IPS-15b (cell line): ENCODE measurements at regions not wholly inside any gene's neighbourhood (a gene's known extent, or its start where the extent isn't known, plus 50 kb on each side); places are given as distances from the start of the nearest gene placed in this dataset.

Experiments used
- H3K27me3 ChIP-seq: one replicate; pipeline ENCODE4 v1.6.1; 2013; ENCODE audit warnings: low read length; ENCODE audit not compliant: control insufficient read depth, insufficient read depth
- H3K36me3 ChIP-seq: one replicate; pipeline ENCODE4 v1.6.1; 2013; ENCODE audit warnings: low read length; ENCODE audit not compliant: control insufficient read depth, insufficient read depth
- H3K4me1 ChIP-seq: one replicate; pipeline ENCODE4 v1.6.1; 2013; ENCODE audit warnings: mild to moderate bottlenecking, low read length; ENCODE audit not compliant: control insufficient read depth, insufficient read depth
- H3K4me3 ChIP-seq: one replicate; pipeline ENCODE4 v1.5.1; 2013; ENCODE audit warnings: low read depth, low read length
- H3K9ac ChIP-seq: one replicate; pipeline ENCODE4 v1.6.1; 2013; ENCODE audit warnings: low read depth, mild to moderate bottlenecking, low read length
- H3K9me3 ChIP-seq: one replicate; pipeline ENCODE4 v1.6.1; 2013; ENCODE audit warnings: mild to moderate bottlenecking, low read length; ENCODE audit not compliant: control insufficient read depth, insufficient read depth

DNA sequence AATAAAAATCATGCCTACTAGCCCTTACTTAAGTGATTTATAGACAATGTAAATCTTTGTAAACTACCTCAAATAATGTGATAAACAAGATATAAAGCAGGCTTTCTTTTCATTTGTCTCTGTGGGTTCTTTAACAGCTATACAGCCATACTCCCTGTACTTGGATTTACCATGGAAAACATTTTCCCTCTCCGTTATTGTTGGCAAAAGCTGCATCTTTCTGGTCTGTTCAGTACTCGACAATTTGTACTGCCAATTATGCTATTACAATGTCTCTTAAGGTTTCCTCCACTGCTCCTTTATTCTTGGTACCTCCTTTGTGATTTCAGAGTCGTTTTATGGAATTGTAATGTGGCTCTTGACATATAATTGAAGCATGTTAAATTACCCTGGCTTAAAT lies 426.3 kb upstream of the PKDCC start:
- no peaks in the 10 kb centered on the region for H3K36me3 ChIP-seq
- no peaks in the 10 kb centered on the region for H3K27me3 ChIP-seq
- H3K4me1 ChIP-seq = no peaks in the 10 kb centered on the region

DNA sequence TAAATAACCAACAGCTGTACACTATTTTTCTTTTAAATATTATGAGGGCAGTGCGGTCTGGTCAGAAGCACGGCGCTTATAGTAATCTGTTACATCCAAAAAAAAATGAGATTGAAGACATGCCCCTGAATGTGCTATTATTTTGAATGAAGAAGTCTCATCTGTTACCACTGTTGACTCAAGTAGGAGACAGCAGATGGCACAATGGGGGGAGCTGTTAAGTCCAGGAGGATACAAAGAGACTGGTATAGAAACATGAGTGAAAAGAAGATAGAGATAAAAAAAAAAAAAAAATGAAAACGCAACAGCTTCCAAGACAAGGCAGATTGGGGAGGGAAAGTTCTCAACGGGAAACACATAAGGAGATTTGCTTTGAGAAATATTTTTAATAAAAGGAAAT lies 425.5 kb upstream of the PKDCC start:
- no peak overlapping the region for H3K4me3 ChIP-seq
- no peaks in the 10 kb centered on the region for H3K4me1 ChIP-seq
- no peaks in the 10 kb centered on the region for H3K27me3 ChIP-seq
- no peak overlapping the region for H3K9ac ChIP-seq
- H3K36me3 ChIP-seq = no peaks in the 10 kb centered on the region
- H3K9me3 ChIP-seq = no peaks in the 10 kb centered on the region

More for the DNA sequence above, 426.3 kb upstream of the PKDCC start:
- H3K4me3 ChIP-seq = no peak overlapping the region
- no peak overlapping the region for H3K9ac ChIP-seq
- H3K9me3 ChIP-seq = no peaks in the 10 kb centered on the region

DNA sequence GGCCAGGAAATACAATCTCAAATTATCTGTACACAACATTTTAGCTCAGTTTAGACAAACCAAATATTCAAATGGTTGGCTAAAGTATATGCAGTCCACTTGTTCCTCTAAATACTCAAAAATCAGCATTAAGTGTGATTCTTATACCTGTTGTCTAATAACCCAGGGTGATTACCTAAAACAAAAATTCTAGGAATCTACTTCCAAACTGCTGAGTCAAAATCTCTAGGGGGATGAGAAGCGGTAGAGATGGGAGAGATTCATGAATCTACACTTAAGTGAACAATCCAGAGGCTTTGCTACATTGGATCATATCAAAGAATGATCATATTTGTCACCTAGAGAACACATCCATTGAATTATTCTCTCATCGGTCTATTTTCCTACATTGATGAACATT lies 420.9 kb upstream of the PKDCC start:
- no peaks in the 10 kb centered on the region for H3K4me1 ChIP-seq
- no peaks in the 10 kb centered on the region for H3K9me3 ChIP-seq
- no peaks in the 10 kb centered on the region for H3K36me3 ChIP-seq
- H3K27me3 ChIP-seq = no peaks in the 10 kb centered on the region
- H3K9ac ChIP-seq = no peak overlapping the region
- no peak overlapping the region for H3K4me3 ChIP-seq

DNA sequence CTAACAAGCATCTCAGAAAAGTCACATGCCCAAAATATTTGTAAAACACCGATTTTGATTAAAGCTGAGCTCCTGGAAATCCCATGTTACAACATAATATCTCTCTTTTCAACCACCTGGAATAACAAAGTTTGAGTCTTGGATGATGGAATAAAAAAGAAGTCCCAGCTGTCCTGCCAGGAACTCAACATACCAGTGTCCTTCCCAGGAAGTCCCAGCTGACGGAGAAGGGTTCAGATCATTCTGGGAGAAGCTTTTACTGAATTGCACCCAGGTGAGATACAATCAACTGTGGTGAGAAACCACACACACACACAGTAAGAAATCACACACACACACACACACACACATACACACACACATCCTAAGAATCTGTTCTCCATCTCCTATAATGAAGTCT lies 413.1 kb upstream of the PKDCC start:
- no peaks in the 10 kb centered on the region for H3K36me3 ChIP-seq
- no peaks in the 10 kb centered on the region for H3K27me3 ChIP-seq

DNA sequence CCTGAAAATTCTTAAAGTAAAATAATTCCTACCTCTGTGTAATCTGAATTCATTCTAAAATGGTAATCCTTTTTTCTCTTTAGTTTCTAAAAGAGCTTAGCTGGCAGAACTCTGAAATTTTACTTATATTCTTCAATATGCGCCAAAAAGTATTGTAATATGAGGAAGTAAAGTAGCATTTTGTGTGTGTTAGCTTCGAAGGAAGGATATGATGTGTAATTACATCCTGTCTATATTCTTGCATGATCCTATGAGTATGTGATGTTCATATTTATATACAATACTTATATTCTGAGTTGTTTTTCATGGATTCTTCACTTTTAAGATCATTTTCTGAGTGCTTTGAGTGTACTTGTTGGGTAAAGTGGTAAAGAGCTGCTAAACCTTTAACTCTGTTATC lies 402.9 kb upstream of the PKDCC start:
- H3K9me3 ChIP-seq = no peaks in the 10 kb centered on the region
- H3K4me1 ChIP-seq = no peaks in the 10 kb centered on the region
- H3K27me3 ChIP-seq = no peaks in the 10 kb centered on the region
- H3K36me3 ChIP-seq = no peaks in the 10 kb centered on the region
- H3K9ac ChIP-seq = no peak overlapping the region
- no peak overlapping the region for H3K4me3 ChIP-seq

More for the DNA sequence above, 413.1 kb upstream of the PKDCC start:
- Histone ChIP-seq H3K9me3 (no peaks in the 10 kb centered on the region), H3K4me1 (no peaks in the 10 kb centered on the region), H3K9ac (no peak overlapping the region), H3K4me3 (no peak overlapping the region)

DNA sequence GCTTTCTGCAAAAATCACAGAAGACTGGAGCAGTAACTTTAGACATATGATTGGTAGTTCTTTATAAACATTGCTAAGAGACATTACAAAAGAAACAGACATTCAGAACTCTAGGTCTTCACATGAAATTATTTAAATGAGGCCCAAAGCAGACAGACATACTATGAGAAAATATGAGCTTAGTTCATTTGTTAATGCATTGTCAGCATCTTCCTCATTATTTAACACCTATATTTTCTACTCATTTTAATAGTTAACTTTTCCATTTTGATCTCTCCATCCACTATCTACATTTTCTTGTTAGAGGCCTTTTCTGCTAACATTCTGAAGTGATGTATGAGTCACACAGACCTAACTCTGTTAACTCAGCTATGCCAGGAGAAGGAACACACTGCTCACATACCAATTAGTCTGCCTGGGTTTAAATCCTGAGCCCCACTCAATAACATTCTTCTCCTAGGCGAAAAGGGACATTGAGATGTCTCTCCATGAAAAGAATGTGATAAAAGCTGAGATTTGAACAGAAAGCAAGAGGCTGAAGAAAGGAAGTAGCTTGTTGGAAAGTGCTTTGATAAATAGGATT lies 400.3 kb upstream of the PKDCC start:
- H3K36me3 ChIP-seq = no peaks in the 10 kb centered on the region
- H3K9me3 ChIP-seq = no peaks in the 10 kb centered on the region
- H3K9ac ChIP-seq = no peak overlapping the region
- no peaks in the 10 kb centered on the region for H3K4me1 ChIP-seq
- H3K4me3 ChIP-seq = no peak overlapping the region
- H3K27me3 ChIP-seq = no peaks in the 10 kb centered on the region

DNA sequence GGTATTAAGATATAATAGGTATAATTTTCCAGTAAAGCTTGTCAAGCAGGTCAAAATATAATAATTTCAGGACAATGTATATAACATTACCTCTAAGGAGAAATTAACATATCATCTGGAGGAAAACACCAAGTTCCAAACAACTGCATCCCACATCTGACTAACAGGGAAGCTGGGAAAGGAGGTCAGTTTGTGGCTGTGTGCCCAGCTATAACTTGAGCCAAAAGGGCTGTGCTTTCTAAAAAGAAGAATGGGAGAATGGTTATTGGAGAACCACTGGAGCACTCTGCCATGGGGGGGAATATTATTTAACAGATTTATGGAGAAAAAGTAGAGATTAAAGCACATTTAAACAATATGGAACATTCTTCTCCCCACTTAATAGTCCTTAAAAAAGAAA lies 390.6 kb upstream of the PKDCC start:
- H3K9ac ChIP-seq = no peak overlapping the region
- no peaks in the 10 kb centered on the region for H3K36me3 ChIP-seq
- no peak overlapping the region for H3K4me3 ChIP-seq
- no peaks in the 10 kb centered on the region for H3K9me3 ChIP-seq
- H3K27me3 ChIP-seq = no peaks in the 10 kb centered on the region
- no peaks in the 10 kb centered on the region for H3K4me1 ChIP-seq

DNA sequence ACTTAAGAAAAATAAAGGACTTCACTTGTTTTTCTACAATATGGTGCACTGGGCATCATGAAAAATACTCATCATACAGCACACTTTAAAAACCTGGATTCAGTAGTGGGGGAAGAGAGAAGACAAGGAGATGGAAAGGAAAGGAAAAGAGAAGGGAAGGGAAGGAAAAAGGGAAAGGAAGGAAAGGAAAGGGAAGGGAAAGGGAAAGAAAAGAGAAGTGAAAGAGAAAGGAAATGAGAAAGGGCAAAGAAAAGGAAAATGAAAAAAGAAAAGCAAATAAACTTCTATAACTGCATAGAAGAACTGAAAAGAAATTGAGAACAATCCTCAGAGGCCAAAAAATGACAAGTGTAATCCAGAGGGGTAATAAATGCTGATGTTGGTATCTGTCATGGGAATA lies 388.1 kb upstream of the PKDCC start:
- no peaks in the 10 kb centered on the region for H3K36me3 ChIP-seq

DNA sequence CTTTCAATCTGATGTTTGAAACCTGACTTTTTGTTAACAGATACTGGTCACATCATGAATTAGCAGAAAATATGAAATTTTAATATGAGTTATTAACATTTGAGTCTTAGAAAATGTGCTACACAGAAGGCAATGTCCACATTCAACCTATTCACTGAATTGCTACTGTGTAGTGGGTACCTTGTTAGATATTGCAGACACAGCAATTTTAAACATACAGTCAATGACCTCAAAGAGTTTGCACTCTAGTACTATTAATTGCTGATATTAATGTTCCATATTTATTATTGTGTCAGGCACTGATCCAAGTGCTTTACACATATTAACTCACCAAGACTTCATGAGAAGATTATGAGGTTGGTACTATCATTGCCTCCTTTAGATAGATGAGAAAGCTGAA lies 385.4 kb upstream of the PKDCC start:
- Histone ChIP-seq H3K4me3 (no peak overlapping the region), H3K4me1 (peaks cover 15% of the 10 kb centered on the region), H3K36me3 (no peaks in the 10 kb centered on the region), H3K9ac (no peak overlapping the region), H3K27me3 (no peaks in the 10 kb centered on the region), H3K9me3 (no peaks in the 10 kb centered on the region)

More for the DNA sequence above, 388.1 kb upstream of the PKDCC start:
- Histone ChIP-seq H3K27me3 (no peaks in the 10 kb centered on the region), H3K4me3 (no peak overlapping the region), H3K9ac (no peak overlapping the region), H3K9me3 (no peaks in the 10 kb centered on the region), H3K4me1 (peaks cover 8% of the 10 kb centered on the region)

DNA sequence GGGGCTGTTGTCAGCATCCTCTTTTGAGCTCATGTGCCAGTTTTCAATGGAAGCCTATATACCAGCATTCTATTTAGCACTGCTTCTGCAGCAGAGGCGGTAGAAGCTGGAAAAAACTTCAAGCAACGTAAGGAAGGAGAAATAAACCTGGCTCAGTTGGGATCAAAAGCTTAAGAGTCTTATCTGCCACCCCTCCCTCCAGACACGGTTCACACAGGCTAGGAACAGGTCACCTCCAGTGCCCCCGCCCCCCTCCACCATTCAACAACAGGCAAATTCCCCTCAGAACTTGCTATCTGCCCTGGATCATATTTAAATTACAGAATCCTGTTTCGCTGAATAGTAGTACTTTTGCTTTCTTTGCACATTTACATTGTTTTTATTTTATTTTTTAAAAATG lies 384.8 kb upstream of the PKDCC start:
- Histone ChIP-seq H3K4me1 (peaks cover 15% of the 10 kb centered on the region), H3K4me3 (no peak overlapping the region), H3K36me3 (no peaks in the 10 kb centered on the region), H3K9me3 (no peaks in the 10 kb centered on the region), H3K27me3 (no peaks in the 10 kb centered on the region), H3K9ac (no peak overlapping the region)

DNA sequence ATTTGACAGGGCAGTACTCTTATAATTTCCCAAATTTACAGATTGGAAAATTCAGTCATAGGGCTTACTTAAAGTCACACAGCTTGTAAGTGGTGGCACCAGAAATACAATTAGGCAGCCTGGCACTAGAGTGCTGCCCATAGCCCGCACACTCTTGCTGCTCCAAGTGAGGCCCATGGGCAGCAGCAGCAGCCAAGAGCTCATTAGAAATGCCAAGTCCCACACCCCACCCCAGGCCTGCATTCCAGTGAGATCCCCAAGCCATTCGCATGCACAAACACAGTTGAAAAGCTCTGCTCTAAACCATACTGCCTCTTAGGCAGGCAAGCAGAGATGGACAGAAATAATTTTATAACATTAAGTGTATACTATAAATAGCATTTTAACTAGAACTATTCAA lies 379.3 kb upstream of the PKDCC start:
- Histone ChIP-seq H3K27me3 (no peaks in the 10 kb centered on the region), H3K4me1 (peaks cover 18% of the 10 kb centered on the region), H3K9ac (no peak overlapping the region), H3K36me3 (no peaks in the 10 kb centered on the region), H3K9me3 (no peaks in the 10 kb centered on the region), H3K4me3 (no peak overlapping the region)

DNA sequence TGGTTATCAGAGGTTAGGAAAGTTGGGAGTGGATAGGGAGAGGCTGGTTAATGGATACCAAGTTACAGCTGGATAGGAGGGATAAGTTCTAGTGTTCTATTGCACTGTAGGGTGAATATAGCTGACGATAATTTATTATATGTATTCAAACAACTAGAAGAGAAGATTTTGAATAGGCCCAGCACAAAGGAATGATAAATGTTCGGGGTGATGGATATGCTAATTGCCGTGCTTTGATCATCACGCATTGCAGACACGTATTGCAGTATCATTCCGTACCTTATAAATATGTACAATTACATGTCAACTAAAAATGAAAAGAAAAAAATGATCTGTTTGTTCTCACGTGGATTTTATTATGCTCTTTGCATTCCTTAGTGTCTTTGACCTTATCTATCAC lies 369.2 kb upstream of the PKDCC start:
- H3K9me3 ChIP-seq = no peaks in the 10 kb centered on the region
- no peak overlapping the region for H3K4me3 ChIP-seq
- no peaks in the 10 kb centered on the region for H3K36me3 ChIP-seq
- H3K4me1 ChIP-seq = no peaks in the 10 kb centered on the region
- no peaks in the 10 kb centered on the region for H3K27me3 ChIP-seq
- no peak overlapping the region for H3K9ac ChIP-seq
